H1 (cell line): ENCODE measurements at regions not wholly inside any gene's neighbourhood (a gene's known extent, or its start where the extent isn't known, plus 50 kb on each side); places are given as distances from the start of the nearest gene placed in this dataset.

Experiments used
- CTCF ChIA-PET: fragments of 300-600 bp; sonication (Branson Sonifier 250); formaldehyde crosslinking; loops from one replicate; lab custom pipeline; 2021; ENCODE audit not compliant: partially characterized antibody; lab: Charles Lee
- POLR2A ChIA-PET: fragments of 300-600 bp; sonication (Branson Sonifier 250); formaldehyde crosslinking; loops from one replicate; lab custom pipeline; 2021; ENCODE audit warnings: inconsistent platforms; ENCODE audit not compliant: partially characterized antibody; lab: Charles Lee
- DNase-seq, 2 experiments: peaks; one replicate each; pipeline versions ENCODE4 v3.0.0 to v3.0.0-alpha.2; 2010 to 2022; ENCODE audit warnings: low spot score in 2 of 2, low read depth in 1 of 2, mixed read lengths in 1 of 2
- FAIRE-seq: peaks from 2 replicates; lab custom pipeline; 2011; peaks lifted over from hg19 to GRCh38; lab: Jason Lieb, UNC
- H2AFZ ChIP-seq: 2 replicates; pipeline ENCODE4 v1.8.1; 2012; ENCODE audit warnings: low read length, inconsistent platforms
- H2AK5ac ChIP-seq: 2 replicates; pipeline ENCODE4 v1.6.1; 2013; ENCODE audit warnings: low read depth, low read length
- H2BK120ac ChIP-seq: replicated peaks from 2 replicates; pipeline ENCODE3; 2013; ENCODE audit warnings: low read depth, low read length, inconsistent platforms
- H2BK12ac ChIP-seq: 2 replicates; pipeline ENCODE4 v1.6.1; 2013; ENCODE audit warnings: low read depth, low read length
- H2BK15ac ChIP-seq: 2 replicates; pipeline ENCODE4 v1.6.1; 2013; ENCODE audit warnings: low read length
- H2BK20ac ChIP-seq: 2 replicates; pipeline ENCODE4 v1.6.1; 2013; ENCODE audit warnings: low read length
- H2BK5ac ChIP-seq: 2 replicates; pipeline ENCODE4 v1.6.1; 2013; ENCODE audit warnings: low read depth, low read length
- H3K14ac ChIP-seq: 2 replicates; pipeline ENCODE4 v1.6.1; 2013; ENCODE audit warnings: inconsistent platforms; ENCODE audit not compliant: insufficient read length
- H3K18ac ChIP-seq: 2 replicates; pipeline ENCODE4 v1.6.1; 2013; ENCODE audit warnings: low read length; ENCODE audit errors: extremely low read depth
- H3K23ac ChIP-seq: 2 replicates; pipeline ENCODE4 v1.6.1; 2013; ENCODE audit warnings: inconsistent platforms; ENCODE audit not compliant: insufficient read length
- H3K23me2 ChIP-seq: 2 replicates; pipeline ENCODE4 v1.6.1; 2013; ENCODE audit warnings: low read depth, low read length
- H3K27ac ChIP-seq: 2 replicates; pipeline ENCODE4 v1.6.1; 2011; ENCODE audit warnings: low read depth, low read length, inconsistent platforms
- H3K27me3 ChIP-seq, 4 experiments: replicated peaks in 1 of 4; 1 replicate in 1 of 4; 2 replicates in 3 of 4; pipeline versions ENCODE4 v1.6.1 to v1.8.1; 2011 to 2013; ENCODE audit warnings: low read length in 3 of 4, mild to moderate bottlenecking in 3 of 4, inconsistent platforms in 2 of 4, mixed read lengths in 2 of 4, moderate library complexity in 1 of 4; ENCODE audit not compliant: control insufficient read depth in 3 of 4, insufficient read depth in 3 of 4; ENCODE audit errors: extremely low read depth in 1 of 4
- H3K36me3 ChIP-seq, 4 experiments: 2 replicates each; pipeline versions ENCODE4 v1.6.1 to v1.8.1; 2011 to 2013; ENCODE audit warnings: mild to moderate bottlenecking in 4 of 4, low read length in 3 of 4, moderate library complexity in 2 of 4, control low read depth in 1 of 4, inconsistent platforms in 1 of 4; ENCODE audit not compliant: insufficient read depth in 4 of 4, control insufficient read depth in 2 of 4
- H3K4ac ChIP-seq: replicated peaks from 2 replicates; pipeline ENCODE3; 2013; ENCODE audit warnings: low read length, low read depth, mixed read lengths, inconsistent platforms; ENCODE audit not compliant: insufficient read length
- H3K4me1 ChIP-seq, 4 experiments: replicated peaks in 1 of 4; 1 replicate in 1 of 4; 2 replicates in 3 of 4; pipeline versions ENCODE4 v1.6.1 to v1.8.1; 2011 to 2013; ENCODE audit warnings: low read length in 3 of 4, inconsistent platforms in 2 of 4, mixed read lengths in 1 of 4; ENCODE audit not compliant: insufficient read depth in 4 of 4, control insufficient read depth in 3 of 4
- H3K4me2 ChIP-seq, 2 experiments: 2 replicates each; pipeline versions ENCODE4 v1.6.1 to v1.8.1; 2011 to 2013; ENCODE audit warnings: low read depth in 2 of 2, low read length in 2 of 2, control low read depth in 1 of 2, inconsistent platforms in 1 of 2, mild to moderate bottlenecking in 1 of 2; ENCODE audit not compliant: insufficient read depth in 1 of 2
- H3K4me3 ChIP-seq, 4 experiments: fragments of 200-600, 300-600 bp in 1 of 4; sonication (generic), shearing (Covaris generic), sonication (Bioruptor Twin) in 1 of 4; 2 replicates each; pipeline versions ENCODE4 v1.5.1 to v1.8.1; 2011 to 2016; ENCODE audit warnings: low read length in 4 of 4, low read depth in 3 of 4, control low read depth in 2 of 4, inconsistent platforms in 2 of 4, mild to moderate bottlenecking in 2 of 4, mixed read lengths in 1 of 4, moderate library complexity in 1 of 4; ENCODE audit not compliant: insufficient read depth in 2 of 4; ENCODE audit errors: extremely low read depth in 1 of 4
- H3K56ac ChIP-seq: replicated peaks from 2 replicates; pipeline ENCODE3; 2013; ENCODE audit warnings: low read depth, mild to moderate bottlenecking, mixed read lengths, low read length, inconsistent platforms; ENCODE audit not compliant: insufficient read length
- H3K79me1 ChIP-seq: 2 replicates; pipeline ENCODE4 v1.6.1; 2013; ENCODE audit warnings: low read depth, low read length, control low read depth
- H3K79me2 ChIP-seq, 2 experiments: 2 replicates each; pipeline versions ENCODE4 v1.6.1 to v1.8.1; 2012 to 2013; ENCODE audit warnings: low read length in 2 of 2, mild to moderate bottlenecking in 2 of 2, inconsistent platforms in 1 of 2; ENCODE audit not compliant: insufficient read depth in 2 of 2, control insufficient read depth in 1 of 2
- H3K9ac ChIP-seq, 4 experiments: replicated peaks in 1 of 4; 1 replicate in 1 of 4; 2 replicates in 3 of 4; pipeline versions ENCODE4 v1.6.1 to v1.8.1; 2011 to 2013; ENCODE audit warnings: low read depth in 3 of 4, low read length in 3 of 4, control low read depth in 2 of 4, mild to moderate bottlenecking in 2 of 4, moderate library complexity in 2 of 4, inconsistent platforms in 1 of 4; ENCODE audit errors: extremely low read depth in 1 of 4
- H3K9me3 ChIP-seq, 2 experiments: 2 replicates each; pipeline versions ENCODE4 v1.6.1 to v1.8.1; 2012 to 2013; ENCODE audit warnings: mild to moderate bottlenecking in 2 of 2, moderate library complexity in 2 of 2, control low read depth in 1 of 2, inconsistent platforms in 1 of 2, low read depth in 1 of 2, low read length in 1 of 2, mixed read lengths in 1 of 2; ENCODE audit not compliant: insufficient read depth in 2 of 2
- H4K20me1 ChIP-seq, 2 experiments: replicated peaks in 1 of 2; 2 replicates each; pipeline versions ENCODE3 to v1.8.1; 2011 to 2013; ENCODE audit warnings: inconsistent platforms in 2 of 2, low read length in 2 of 2, mild to moderate bottlenecking in 1 of 2; ENCODE audit not compliant: insufficient read depth in 2 of 2, control insufficient read depth in 1 of 2
- H4K5ac ChIP-seq: 2 replicates; pipeline ENCODE4 v1.6.1; 2013; ENCODE audit warnings: low read length, low read depth, mixed read lengths, inconsistent platforms; ENCODE audit not compliant: insufficient read length
- H4K8ac ChIP-seq: 2 replicates; pipeline ENCODE4 v1.8.0; 2013; ENCODE audit warnings: mild to moderate bottlenecking, moderate library complexity, low read length, inconsistent platforms; ENCODE audit not compliant: insufficient read depth; ENCODE audit errors: extremely low read depth
- H4K91ac ChIP-seq: replicated peaks from 2 replicates; pipeline ENCODE3; 2013; ENCODE audit warnings: low read length, mixed read lengths, inconsistent platforms; ENCODE audit not compliant: insufficient read length
- ATF3 ChIP-seq: IDR thresholded peaks from 2 replicates; pipeline ENCODE4 v1.6.1; 2011; ENCODE audit warnings: low read depth, mild to moderate bottlenecking, low read length; ENCODE audit not compliant: insufficient read depth
- BRCA1 ChIP-seq: IDR thresholded peaks from 2 replicates; pipeline ENCODE4 v1.6.1; 2012; ENCODE audit warnings: low read depth, low read length, improper control_type of control experiment
- CBX8 ChIP-seq: fragments of 300-800, 300-1000 bp; sonication (generic); IDR thresholded peaks from 2 replicates; pipeline ENCODE4 v1.7.1; 2016; ENCODE audit warnings: low read depth, low read length, borderline replicate concordance
- CHD2 ChIP-seq: IDR thresholded peaks from 2 replicates; pipeline ENCODE4 v1.6.1; 2012; ENCODE audit warnings: low read length, improper control_type of control experiment
- CTBP2 ChIP-seq: IDR thresholded peaks from 2 replicates; pipeline ENCODE4 v1.7.0; 2011; ENCODE audit warnings: borderline replicate concordance, mild to moderate bottlenecking, moderate library complexity, mixed read lengths, low read length; ENCODE audit not compliant: insufficient read depth, insufficient read length
- GTF2F1 ChIP-seq: IDR thresholded peaks from 2 replicates; pipeline ENCODE4 v1.6.1; 2012; ENCODE audit warnings: low read depth, low read length, improper control_type of control experiment, borderline replicate concordance
- SUZ12 ChIP-seq: fragments of 200-600 bp; sonication (generic); IDR thresholded peaks from 2 replicates; pipeline ENCODE4 v1.6.1; 2012; ENCODE audit warnings: mild to moderate bottlenecking, inconsistent platforms, low read length, moderate library complexity, mixed read lengths
- whole genome bisulfite sequencing, 2 experiments: shearing (Covaris generic) in 1 of 2; methylation state at CpG; one replicate each; pipeline versions ENCODE4 v1.1.6 to v1.1.7; 2013 to 2015; ENCODE audit warnings: low lambda C conversion rate in 2 of 2, mixed read lengths in 2 of 2, inconsistent platforms in 1 of 2, low coverage in 1 of 2, missing lambda C conversion rate in 1 of 2; ENCODE audit not compliant: insufficient replicate concordance in 2 of 2, insufficient coverage in 1 of 2, insufficient read length in 1 of 2; ENCODE audit errors: extremely low coverage in 1 of 2, missing lambda C conversion rate in 1 of 2; 5-methylcytosine and 5-hydroxymethylcytosine counted together

GRCh38 chr20:47859278-47859677, 74.0 kb upstream of the SULF2 start:
- WGBS, 2 experiments = 90% methylated on average over 6 of the region's 6 CpGs; no CpG with 5 or more reads in 1 of the 2 experiments
- no peak overlapping the region for H2BK5ac ChIP-seq

More at GRCh38 chr20:47859278-47859677, 74.0 kb upstream of the SULF2 start:
- no peak overlapping the region for H3K4me3 ChIP-seq
- no peak overlapping the region for H3K23ac ChIP-seq
- FAIRE-seq (no peak), DNase-seq (no peak)
- H2BK20ac ChIP-seq = no peak overlapping the region
- no peaks in the 10 kb centered on the region for H3K23me2 ChIP-seq
- ChIA-PET CTCF (no interaction called here), POLR2A (no interaction called here)
- H4K8ac ChIP-seq = no peak overlapping the region
- H3K18ac ChIP-seq = no peak overlapping the region
- peaks cover 8 to 10% of the 10 kb centered on the region in 2 experiments; a peak in 2 of 4 replicates for H3K9me3 ChIP-seq
- H3K4me2 ChIP-seq = no peak overlapping the region
- H2AK5ac ChIP-seq = no peak overlapping the region
- H3K9ac ChIP-seq = no peak overlapping the region
- H3K56ac ChIP-seq = no peak overlapping the region
- H2BK12ac ChIP-seq = no peak overlapping the region
- TF ChIP-seq CTBP2 = no peak
- TF ChIP-seq GTF2F1 = no peak
- no peak for TF ChIP-seq BRCA1
- no peak for TF ChIP-seq CHD2
- TF ChIP-seq CBX8 = no peak
- no peak for TF ChIP-seq SUZ12
- TF ChIP-seq ATF3 = no peak
- H4K20me1 ChIP-seq = no peaks in the 10 kb centered on the region
- no peaks in the 10 kb centered on the region for H3K79me2 ChIP-seq
- no peaks in the 10 kb centered on the region for H3K27me3 ChIP-seq
- no peak overlapping the region for H3K14ac ChIP-seq
- no peaks in the 10 kb centered on the region; a peak in 1 of 7 replicates for H3K4me1 ChIP-seq
- no peaks in the 10 kb centered on the region for H3K36me3 ChIP-seq
- H3K27ac ChIP-seq = no peak overlapping the region
- H2AFZ ChIP-seq = no peak overlapping the region
- no peak overlapping the region for H2BK120ac ChIP-seq
- H4K5ac ChIP-seq = no peak overlapping the region
- H2BK15ac ChIP-seq = 0 out of 2 replicates have a peak overlapping the region, but pooled peaks have one; percentile 61
- no peak overlapping the region for H3K4ac ChIP-seq
- no peak overlapping the region for H4K91ac ChIP-seq
- no peaks in the 10 kb centered on the region for H3K79me1 ChIP-seq
